HG03354 (cell line): ENCODE measurements at regions not wholly inside any gene's neighbourhood (a gene's known extent, or its start where the extent isn't known, plus 50 kb on each side); places are given as distances from the start of the nearest gene placed in this dataset.
A peak's percentile ranks its signal among the peaks of the same experiment; 100 is the strongest.

ENCODE experiments used
- ATAC-seq: cut with Tn5 transposase; IDR thresholded peaks from one replicate; pipeline ENCODE4 v1.9.1; 2021; ENCODE audit warnings: mild to moderate bottlenecking; ENCODE audit not compliant: unreplicated experiment, poor library complexity, severe bottlenecking

GRCh38 chr7:131002600-131002999 lies 268.6 kb upstream of the KLF14 start:
- no peak for ATAC-seq

DNA sequence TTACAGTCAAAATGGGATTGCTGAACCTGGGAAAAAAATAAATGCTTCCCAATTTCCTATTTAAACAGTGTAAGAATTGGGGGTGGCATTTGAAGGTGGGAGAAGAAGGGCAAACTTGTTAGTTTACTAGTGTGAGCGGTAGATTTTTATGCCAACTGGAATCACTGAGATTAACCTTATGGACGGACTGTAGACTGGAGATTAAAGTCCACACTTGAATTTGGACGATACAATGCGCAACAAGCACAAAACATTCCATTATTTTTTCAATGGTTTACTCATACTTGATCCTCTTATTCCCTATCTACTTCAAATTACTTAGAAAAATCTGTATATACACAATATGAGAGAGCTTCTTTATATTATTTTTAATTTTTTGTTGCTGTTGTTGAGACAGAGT lies 269.6 kb upstream of the KLF14 start:
- no peak for ATAC-seq

DNA sequence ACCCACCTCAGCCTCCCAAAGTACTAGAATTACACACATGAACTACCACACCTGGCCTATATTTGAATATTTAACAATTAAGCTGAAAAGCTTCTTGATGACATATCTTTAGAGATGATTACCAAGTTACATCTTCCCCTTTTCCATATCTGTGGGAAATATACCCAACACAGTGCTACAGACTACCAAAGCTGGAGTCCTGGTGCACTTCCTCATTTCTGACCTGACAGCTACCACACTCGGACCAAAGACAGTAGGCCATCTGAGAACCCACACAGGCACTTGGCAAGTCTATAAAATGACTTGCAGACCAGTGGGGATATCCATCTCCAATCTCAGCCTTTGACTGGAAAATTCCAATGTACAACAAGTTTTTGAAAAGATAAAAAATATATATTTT lies 270.4 kb upstream of the KLF14 start:
- ATAC-seq = no peak

DNA sequence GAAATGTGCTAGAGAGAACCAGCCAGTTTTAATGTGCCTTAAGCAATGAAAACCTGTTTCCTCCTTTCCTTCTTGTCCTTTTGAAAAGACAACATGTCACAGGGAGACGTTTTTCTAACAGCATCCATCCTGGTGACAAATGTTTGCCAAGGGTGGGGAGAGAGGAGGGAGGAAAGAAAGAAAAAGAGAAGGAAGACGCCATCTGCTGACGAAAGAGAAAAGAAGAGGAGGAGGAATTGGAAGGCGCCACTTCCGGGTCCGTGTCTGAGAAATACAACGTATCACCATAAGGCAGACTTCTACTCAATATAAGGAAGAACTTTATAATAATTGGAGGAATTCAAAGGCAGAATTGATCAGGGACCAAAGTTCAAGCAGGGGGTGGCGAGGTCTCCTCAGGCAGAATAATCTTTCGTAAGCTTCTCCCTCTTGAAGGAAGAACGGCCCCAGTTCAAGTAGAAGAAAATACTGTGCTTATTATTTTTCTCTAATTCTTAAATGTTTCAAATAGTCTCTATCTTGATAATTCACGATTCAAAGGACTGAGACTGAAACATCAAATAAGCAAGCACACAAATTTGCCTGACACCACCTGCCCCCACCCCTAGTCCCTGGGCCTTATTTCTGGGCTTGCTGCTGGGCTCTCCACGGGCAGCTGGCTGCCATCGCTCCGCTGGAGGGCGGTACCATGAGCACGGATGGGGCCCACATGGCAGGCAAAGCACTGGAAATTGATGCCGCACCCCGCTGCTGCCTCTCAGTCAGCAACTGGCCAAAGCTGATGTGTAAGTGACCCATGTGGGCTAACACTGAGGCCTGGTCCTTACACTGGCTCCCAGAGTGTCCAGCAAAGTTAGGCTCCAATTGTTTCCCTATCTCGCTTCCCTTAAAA lies 273.7 kb upstream of the KLF14 start:
- ATAC-seq = peak; percentile 54

DNA sequence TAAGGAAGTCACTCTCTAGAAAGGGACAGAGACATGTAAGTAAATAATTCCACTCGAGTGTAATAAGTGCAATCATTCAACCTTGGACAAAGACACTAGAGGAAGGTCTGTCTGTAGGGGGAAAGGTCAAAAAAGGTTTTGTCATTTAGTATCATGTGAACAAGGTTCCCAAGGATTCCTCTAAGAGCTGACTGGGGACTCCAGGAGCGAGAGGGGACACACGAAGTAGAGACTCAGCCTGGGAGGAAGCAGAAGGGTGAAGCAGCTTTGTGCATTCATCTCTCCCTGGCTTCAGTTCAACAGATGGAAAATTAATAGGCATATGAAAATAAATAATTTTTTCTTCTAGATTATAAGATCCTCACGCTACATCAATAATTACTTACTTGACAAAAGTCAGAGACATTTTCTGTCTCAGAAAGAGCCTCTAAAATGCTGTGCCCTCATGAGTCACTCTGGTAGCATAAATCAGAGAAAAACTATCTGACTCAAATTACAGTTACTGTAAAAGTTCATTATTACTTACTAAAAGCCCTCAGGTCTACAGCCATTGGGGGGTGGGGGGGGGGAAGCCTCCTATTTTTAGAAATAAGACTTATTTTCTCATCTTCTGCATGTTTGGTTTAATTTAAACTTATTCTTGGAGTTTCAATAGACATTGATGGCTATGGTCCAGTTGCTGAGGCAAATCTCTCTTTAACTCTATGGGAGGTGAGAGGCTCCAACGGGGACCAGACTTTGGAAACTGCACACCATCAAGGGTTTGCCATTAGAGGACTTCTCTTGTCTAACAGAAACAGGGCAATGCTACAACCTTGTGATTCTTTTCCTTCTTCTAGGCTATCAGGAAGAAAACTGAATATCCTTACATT lies 275.1 kb upstream of the KLF14 start:
- ATAC-seq = no peak

DNA sequence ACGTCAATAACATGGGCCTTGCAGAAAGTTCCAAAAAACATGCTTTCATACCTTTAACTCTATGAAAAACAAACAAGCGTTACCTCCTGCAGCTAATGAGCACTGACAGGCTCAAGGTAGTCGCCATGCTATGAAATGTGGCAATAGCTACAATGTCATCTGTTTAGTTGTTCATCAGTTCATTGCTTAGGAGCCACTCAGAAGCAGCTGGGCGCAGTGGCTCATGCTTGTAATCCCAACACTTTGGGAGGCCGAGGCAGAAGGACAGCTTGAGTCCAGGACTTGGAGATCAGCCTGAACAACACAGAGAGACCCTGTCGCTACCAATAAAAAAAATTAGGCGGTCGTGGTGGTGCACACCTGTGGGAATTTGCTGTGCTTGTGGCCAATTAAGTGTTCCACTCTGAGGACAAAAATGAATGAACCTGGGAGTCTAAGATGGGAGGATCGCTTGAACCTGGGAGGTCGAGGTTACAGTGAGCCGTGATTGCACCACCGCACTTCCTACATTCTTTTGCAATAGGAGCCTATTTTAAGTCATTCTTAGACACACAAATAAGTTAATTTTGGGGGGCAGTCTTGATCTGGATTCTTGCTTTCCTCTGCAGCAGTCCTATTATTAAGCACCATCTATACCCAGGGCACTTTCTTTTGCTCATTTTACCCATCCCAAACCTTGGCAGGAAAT lies 276.2 kb upstream of the KLF14 start:
- no peak for ATAC-seq

DNA sequence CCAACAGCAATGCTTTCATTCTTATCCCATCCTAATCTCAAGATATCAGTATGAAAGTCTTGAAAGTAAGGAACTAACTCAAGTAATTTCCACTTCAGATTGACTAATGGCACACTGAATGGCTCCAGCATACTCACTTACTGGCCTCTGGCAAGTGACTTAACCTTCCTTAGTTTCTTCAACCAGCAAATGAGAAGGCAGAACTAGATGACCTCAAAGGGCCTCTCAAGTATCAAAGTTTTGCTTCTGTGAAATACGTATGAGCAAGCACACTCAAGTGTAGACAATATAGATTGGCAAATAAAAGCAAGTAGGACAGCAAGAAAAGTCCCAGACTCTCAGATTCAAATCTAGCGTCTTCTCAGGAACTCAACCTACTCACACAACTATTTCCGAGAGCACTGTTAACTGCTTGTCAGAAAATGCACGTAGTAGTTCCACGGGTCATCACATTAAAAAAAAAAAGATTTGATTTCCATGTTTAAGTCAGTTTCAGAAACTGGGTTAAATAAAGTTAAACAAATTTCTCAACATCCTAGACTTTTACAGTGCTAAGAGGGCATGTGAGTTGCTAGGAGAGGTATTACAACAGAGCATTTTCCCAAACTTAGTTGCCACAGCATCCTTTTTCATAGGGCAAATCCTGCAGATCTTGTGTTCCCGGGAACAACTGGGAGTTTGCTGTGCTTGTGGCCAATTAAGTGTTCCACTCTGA lies 276.9 kb upstream of the KLF14 start:
- ATAC-seq = no peak

DNA sequence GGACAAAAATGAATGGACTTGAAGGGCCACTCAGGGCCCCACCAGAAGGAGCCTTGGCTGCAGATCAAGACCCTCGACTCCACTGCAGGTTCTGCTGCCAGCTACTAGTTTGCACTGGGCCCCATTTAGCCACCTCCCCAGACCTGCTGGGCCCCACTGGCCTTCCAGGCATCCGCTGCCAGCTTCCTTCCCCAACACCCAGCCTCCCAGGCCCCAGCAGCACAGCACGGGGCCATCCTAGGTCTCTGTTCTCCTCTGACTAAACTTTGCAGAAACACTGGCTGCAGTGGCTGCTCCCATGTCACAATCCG lies 277.4 kb upstream of the KLF14 start:
- no peak for ATAC-seq

- ATAC-seq = no peak
Measured at GRCh38 chr7:131011976-131012375, 278.0 kb upstream of the KLF14 start.

GRCh38 chr7:131012477-131013031 lies 278.5 kb upstream of the KLF14 start:
- ATAC-seq = no peak

DNA sequence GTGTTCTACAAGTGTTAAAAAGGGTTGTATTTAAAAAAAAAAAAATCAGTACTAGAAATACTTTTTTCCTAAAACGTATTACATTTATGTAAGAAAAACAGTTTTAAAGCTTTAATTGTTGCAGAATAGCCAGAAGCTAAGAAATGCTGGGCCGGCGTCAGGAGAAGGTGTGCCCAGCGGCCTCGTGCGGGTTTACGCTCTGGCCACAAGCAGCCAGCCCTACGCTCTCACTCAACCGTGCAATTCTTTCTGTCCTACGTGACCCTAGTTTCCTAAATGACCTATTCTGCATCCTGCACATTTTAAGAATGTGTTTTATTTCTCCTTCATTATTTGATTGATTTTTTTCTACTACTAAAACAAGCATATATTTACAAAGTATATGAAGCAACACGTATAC lies 279.7 kb upstream of the KLF14 start:
- no peak for ATAC-seq

- ATAC-seq = no peak
Measured at GRCh38 chr7:131014906-131015656, 281.1 kb upstream of the KLF14 start.

DNA sequence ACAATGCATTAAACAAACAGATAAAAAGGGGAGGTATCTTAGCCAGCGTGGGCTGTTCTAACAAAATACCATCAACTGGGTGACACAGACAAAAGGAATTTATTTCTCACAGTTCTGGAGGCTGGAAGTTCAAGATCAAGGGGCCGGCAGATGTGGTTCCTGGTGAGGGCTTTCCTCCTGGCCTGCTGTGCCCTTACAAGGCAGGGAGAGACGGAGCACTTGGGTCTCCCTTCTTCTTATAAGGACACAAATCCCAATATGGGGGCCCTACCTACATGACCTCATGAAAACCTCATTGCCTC lies 281.6 kb upstream of the KLF14 start:
- ATAC-seq = no peak

DNA sequence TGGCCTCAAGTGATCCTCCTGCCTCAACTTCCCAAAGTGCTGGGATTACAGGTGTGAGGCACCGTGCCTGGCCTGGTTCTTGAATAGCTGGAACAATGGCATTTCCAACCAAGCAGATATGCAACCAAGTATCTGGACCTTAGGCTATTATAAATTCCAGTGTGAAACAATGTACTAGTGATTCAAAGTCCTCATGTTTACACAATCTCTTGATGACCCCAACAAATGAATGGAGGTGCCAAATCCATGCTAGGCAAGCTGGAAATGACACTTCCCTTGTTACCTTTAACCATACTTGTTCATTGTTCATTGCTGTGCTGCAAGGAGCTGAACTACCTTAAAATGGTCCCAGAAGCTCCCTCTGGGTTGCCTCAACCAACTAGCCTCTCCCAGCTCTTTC lies 282.2 kb upstream of the KLF14 start:
- ATAC-seq = no peak

- ATAC-seq = no peak
Measured at GRCh38 chr7:131019351-131019750, 285.3 kb upstream of the KLF14 start.

DNA sequence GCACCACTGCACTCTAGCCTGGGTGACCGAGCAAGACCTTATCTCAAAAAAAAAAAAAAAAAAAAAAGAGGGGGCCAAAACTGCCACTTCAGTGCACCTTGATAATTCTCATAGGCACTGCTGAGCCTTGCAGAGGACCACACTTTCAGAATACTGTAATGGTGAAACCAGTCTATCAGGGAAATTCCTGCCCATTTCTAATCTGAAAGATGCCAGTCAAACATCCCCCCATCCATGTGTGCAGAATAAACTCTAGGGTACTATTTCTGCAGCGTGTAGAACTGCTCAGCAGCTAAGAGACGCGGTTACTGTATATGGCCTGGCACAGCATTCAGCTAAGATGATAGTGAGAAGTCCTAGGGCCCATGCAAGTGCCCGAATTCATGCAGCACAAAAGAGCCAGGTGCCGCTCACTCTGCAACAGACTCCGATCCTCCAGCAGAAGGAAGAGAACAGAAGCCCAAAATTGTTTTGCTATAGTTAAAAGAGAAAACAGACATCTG lies 286.8 kb upstream of the KLF14 start:
- peak; percentile 56 for ATAC-seq

DNA sequence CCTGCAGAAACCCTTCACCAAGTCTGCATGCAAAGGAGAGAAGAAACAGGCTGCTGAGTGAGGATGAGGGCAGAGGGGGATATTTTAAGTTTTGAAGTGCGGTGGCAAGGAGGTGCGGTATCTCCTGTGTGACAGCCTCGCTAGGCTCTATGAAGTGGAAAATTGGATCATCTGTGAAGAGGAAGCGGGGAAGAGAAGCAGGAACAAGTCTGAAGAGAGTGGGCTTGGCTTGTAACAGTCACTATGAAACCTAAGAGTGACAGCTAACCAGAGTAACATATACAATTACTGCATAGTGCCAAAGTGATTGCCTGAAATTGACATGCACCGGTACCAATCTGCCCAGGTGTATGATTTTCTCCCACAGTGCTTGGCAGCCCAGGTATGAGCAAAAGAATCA lies 287.5 kb upstream of the KLF14 start:
- ATAC-seq = peak; percentile 45

GRCh38 chr7:131021902-131022301 lies 287.9 kb upstream of the KLF14 start:
- ATAC-seq = no peak
